ENCODE measurements at regions not wholly inside any gene's neighbourhood (a gene's known extent, or its start where the extent isn't known, plus 50 kb on each side); places are given as distances from the start of the nearest gene placed in this dataset.

GRCh38 chr4:10853196-10853595, 168.6 kb upstream of the CLNK start:
- ATAC-seq = no peak
- H3K4me3 ChIP-seq = no peak overlapping the region
- in situ Hi-C loops (cut with MboI) (no loop called here), intact Hi-C loops (cut with micrococcal nuclease) (no loop called here)
- WGBS (ENCODE audit: insufficient coverage, low coverage, missing lambda C conversion rate) = 0% methylated on average over 2 of the region's 2 CpGs
- ChIA-PET POLR2A (no interaction called here), CTCF (ENCODE audit: low intra/inter-chr PET ratio) (no interaction called here)
- DNase-seq (ENCODE audit: extremely low read depth in 1 of 4, low spot score in 3 of 4) = no peak
- H3K9me3 ChIP-seq (replicated peaks; ENCODE audit: control insufficient read depth, insufficient read depth, low read depth, low read length) = no peaks in the 10 kb centered on the region; the same call in 1 of the 2 replicates
- H3K4me1 ChIP-seq (replicated peaks in 1 of 2; ENCODE audit: control insufficient read depth in 2 of 2, insufficient read depth in 2 of 2, low read length in 2 of 2) = no peaks in the 10 kb centered on the region
- no peaks in the 10 kb centered on the region for H3K9me1 ChIP-seq (ENCODE audit: control insufficient read depth, insufficient read depth, low read length)
- H3K9ac ChIP-seq (ENCODE audit: insufficient read depth in 1 of 2, low read depth in 2 of 2, low read length in 2 of 2) = no peak overlapping the region
- H3K27me3 ChIP-seq (ENCODE audit: control insufficient read depth in 2 of 2, insufficient read depth in 2 of 2, low read length in 2 of 2) = no peaks in the 10 kb centered on the region
- H4K20me1 ChIP-seq (replicated peaks; ENCODE audit: control insufficient read depth, insufficient read depth, low read length) = no peaks in the 10 kb centered on the region
- no peak overlapping the region for H3K27ac ChIP-seq (ENCODE audit: extremely low read depth, low read depth, low read length)
- BruUV-seq (replicated peaks) = no TSS peak
- no peak overlapping the region for H3K4me2 ChIP-seq (ENCODE audit: insufficient read depth, low read length)
- no peak overlapping the region for H2AFZ ChIP-seq (ENCODE audit: low read depth, low read length)
- no peaks in the 10 kb centered on the region for H3K79me2 ChIP-seq (ENCODE audit: control insufficient read depth, insufficient read depth, low read length)
- no peaks in the 10 kb centered on the region for H3K36me3 ChIP-seq (ENCODE audit: control insufficient read depth, insufficient read depth, low read length)
- FAIRE-seq = no peak
- TF ChIP-seq DLX4 (CRISPR knock-in tag; IDR thresholded peaks at IDR 0.05) = no peak
- no peak for TF ChIP-seq CREB3 (tag; conservative IDR thresholded peaks at IDR 0.05; ENCODE audit: low read depth)
- TF ChIP-seq ARID3B (CRISPR knock-in tag; IDR thresholded peaks at IDR 0.05; ENCODE audit: borderline replicate concordance) = no peak
- TF ChIP-seq KDM5B (IDR thresholded peaks at IDR 0.05; ENCODE audit: insufficient replicate concordance, low read depth, low read length) = no peak
- TF ChIP-seq HDAC6 (IDR thresholded peaks at IDR 0.05; ENCODE audit: low read depth, low read length) = no peak
- TF ChIP-seq HNRNPL (IDR thresholded peaks at IDR 0.05; ENCODE audit: low read depth, low read length) = no peak
- no peak for TF ChIP-seq CREM (IDR thresholded peaks at IDR 0.05; ENCODE audit: low read depth)
- TF ChIP-seq BACH1 (tag; IDR thresholded peaks at IDR 0.05) = no peak
- no peak for TF ChIP-seq ASH1L (IDR thresholded peaks at IDR 0.05; ENCODE audit: borderline replicate concordance, low read depth, partially characterized antibody)
- TF ChIP-seq ELK3 (CRISPR knock-in tag; IDR thresholded peaks at IDR 0.05) = no peak
- no peak for TF ChIP-seq SRSF3 (IDR thresholded peaks at IDR 0.05; ENCODE audit: insufficient read depth, low read length)
- TF ChIP-seq POU5F1 (IDR thresholded peaks at IDR 0.05; ENCODE audit: borderline replicate concordance, low read depth, low read length, partially characterized antibody) = no peak
- TF ChIP-seq SRF (CRISPR knock-in tag; IDR thresholded peaks at IDR 0.05) = no peak
- no peak for TF ChIP-seq SIN3B (IDR thresholded peaks at IDR 0.05; ENCODE audit: low read depth)
- TF ChIP-seq NR0B1 (IDR thresholded peaks at IDR 0.05; ENCODE audit: partially characterized antibody) = no peak
